ENCODE measurements at regions not wholly inside any gene's neighbourhood (a gene's known extent, or its start where the extent isn't known, plus 50 kb on each side); places are given as distances from the start of the nearest gene placed in this dataset.
"Not testable (repeated sequence)": the region's sequence is repeated elsewhere in the genome, so short reads cannot be mapped to it uniquely, and the experiment has no call there.

DNA sequence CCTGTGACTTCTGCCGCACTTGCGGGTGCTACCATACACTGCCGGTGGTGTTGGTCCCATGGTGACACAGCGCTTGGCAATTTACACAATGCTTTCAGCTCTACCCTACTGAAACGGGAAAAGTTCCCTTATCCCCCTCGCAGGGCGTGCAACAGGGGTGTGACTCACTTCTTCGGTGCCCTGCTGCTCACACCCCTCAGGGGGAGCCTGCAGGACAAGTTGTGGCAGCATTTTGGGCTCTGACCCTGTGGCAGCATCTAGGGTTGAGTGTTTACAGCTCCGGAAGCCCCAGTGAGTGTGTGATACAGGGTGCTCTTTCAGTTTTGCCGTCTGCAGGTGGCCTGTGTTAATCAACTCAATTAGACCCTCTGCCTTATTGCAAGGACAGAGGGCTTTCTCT is 324.7 kb upstream of the RGMA start:
- no peak for DNase-seq

DNA sequence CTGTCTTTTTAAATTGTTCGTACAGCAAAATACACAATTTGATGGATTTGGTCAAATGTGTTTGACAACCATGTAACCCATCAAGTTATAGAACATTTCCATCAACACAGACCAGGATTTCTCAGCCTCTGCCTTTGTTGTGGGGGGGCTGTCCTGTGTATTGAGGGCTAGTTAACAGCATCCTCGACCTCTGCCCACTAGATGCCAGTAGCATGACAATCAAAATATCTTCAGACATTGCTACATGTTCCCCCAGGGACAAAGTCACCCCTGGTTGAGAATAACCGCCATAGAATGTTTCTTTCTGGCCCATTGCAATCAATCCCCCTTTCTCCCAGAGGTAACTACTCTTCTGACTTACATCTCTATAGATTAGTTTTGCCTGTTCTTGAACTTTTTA is 310.1 kb upstream of the RGMA start:
- DNase-seq: no peak

DNA sequence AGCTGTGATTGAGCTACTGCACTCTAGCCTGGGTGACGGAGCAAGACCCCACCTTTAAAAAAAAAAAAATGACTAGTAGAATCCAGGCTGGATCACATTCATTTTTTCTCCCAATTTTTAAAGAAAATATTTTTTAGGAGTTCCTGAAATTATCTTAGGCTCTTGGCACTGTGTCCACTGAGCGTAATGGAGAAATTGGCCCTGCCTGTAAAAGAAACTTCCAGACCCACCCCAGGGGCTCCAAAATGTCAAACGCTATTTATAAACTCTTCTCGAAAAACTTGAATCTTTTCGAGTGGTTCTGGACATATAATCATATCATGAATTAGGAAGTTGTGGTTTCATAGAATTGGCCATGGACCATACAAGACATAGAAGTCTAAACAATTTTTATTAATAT is 300.2 kb upstream of the RGMA start:
- no peak for DNase-seq

DNA sequence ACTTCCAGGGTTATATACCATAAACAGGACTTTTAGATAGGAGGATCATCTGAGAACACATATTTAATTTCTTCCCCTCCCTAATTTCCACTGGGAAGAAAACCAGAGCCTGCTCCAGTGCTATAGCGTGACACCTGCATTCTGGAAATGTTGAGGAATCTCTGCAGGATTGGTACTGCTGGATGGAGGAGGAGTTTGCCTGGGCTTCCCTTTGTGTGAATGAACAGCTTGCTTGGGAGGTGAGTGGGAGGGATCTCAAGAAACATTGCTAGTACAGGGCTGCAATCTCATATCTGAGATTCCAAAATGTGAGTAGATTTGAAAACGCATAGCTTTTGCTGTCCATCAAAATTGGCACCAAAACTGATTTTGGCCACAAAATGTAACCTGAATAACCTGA is 295.9 kb upstream of the RGMA start:
- DNase-seq: no peak

DNA sequence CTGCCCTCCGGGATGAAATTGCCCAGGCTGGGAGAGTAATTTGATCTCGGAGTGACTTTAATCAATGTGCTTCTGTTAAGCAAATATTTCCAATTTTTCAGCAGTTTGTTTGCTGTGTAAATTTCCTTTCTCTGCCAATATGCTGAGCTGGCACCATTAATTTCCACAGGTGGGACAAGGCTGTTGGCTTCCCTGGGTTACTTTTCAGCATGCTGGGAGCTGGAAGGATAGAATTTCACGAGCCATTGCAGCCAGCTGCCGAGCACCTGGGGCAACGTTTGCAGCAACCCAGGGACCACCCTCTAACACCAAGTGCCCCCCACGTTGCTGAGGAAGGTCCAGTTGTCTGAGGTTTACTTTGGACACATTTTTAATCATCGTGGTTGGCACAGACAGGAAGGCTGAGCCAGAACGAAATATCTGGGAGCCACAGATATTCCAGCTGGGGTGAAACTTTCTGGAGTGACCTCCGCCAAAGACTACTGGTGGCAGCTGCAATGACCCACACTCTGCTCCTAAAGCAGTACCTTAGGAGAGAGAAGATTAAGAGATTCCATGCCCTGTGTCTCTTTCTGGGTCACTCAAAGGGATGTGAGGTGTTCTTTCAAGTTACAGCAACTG is 293.3 kb upstream of the RGMA start:
- DNase-seq: no peak

DNA sequence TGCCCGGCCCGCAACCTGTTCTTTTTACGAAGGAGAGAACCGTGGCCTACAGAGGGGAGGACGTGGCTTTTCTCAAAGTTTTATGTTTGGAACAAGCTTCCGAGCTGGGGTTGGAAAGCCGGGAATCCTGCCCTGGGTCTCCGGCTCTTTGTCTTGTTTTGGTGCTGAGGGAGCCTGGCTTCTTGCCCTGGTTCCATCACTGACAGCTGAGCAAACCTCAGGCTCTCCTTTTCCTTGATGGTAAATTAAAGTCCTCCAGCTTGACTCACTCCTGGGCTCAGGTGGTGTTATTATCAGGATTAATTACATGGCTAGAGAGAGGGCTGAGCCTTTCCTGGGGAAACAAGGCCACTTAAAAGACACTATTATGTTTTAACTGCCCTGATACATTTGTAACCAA is 289.5 kb upstream of the RGMA start:
- no peak for DNase-seq

DNA sequence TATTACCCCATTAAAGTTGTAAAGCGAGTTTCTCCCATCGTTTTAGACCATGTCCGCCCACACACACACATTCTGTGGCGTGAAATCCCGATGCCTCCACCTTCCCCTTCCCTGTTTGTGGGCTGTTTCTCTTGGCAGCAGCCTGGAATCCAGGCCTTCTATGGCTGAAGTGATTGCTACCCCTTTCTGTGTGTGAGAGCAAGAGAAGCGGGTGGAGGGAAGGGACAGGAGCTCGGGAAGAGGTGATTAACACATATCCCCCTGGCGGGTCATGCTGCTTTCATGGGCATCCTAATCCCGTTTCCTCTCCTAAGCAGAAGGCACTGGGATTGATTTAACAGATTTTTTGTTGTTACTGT is 283.8 kb upstream of the RGMA start:
- no peak for DNase-seq

DNA sequence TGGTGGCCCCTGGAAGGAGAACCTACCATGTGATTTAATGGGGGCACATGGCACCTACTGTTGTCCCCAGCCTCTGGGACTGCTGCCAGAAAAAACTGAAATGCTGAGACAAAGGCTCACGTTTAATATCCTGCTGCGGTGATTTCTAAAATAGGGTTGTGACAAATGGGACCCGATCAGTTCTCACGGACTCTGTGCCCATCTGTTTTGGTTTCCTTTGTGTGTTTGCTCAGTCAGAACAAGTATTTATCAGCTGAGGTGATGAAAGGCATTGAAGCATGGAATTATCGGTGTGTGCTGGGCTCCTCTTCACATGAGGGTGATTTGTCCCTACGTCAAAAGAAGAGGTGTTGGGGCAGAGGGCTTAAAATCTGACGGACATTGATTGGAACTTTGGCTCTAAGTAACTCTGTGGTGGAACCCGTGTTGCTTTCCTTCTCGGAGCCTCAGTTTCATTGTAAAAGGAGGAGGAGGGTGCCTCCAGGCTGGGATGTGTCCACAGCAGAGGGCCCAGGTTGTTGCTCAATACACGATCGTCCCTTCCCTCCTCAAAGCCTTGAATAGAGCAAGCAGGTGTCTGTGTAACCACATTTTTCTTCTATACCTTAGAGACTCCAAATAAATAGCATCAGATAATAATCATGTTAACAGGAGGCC is 283.3 kb upstream of the RGMA start:
- no peak for DNase-seq

DNA sequence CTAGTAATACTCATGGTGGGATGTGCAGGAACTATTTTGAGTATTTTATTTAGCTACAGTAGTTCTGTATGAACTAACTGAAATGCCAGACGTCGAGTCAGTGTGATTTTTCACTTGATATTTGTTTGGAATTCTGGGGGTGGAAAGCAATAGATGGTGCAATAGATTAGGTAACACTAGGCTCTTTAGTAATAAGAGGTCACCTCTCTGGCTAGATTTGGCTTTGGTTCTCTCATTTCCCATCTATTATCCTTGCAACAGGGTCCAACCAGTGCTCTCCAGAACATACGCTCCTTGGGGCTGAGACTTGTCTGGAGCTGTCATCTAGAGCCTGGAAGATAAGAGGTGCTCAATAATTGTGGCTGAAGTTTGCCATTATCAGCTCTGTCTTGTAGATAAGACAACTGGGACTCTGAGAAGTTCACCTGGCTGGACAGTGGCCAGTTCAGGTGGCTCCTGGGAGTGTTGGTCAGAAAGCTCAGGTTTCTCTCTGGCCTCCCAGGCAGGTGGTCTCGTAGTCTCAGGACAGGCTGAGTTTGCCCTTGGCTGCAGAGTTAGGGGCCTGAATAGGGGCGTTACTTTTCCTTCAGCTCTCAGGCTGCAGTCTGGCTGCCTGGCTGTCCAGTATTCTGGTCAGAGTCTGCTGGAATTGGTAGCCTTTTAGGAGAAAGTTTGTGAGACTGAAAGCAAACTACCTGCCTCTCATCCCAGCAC is 277.5 kb upstream of the RGMA start:
- no peak for DNase-seq

DNA sequence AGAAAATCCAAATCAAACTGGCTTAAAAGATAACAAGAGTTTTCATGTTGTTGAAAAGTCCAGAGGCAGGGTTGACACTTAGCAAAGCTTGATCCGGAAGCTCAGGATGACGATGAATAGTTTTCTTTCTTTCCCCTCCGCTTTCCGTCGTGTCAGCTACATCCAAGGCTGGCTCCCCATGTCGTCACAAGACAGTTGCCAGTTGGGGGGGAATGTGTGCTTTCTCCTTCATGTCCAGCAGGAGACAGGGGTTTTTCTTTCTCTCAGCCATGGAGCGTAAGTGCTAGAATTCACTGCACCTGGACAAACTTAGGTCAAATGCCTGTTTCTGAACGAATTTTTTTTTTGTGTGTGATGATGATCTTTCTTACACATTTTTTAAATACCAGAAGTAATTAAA is 273.8 kb upstream of the RGMA start:
- no peak for DNase-seq

DNA sequence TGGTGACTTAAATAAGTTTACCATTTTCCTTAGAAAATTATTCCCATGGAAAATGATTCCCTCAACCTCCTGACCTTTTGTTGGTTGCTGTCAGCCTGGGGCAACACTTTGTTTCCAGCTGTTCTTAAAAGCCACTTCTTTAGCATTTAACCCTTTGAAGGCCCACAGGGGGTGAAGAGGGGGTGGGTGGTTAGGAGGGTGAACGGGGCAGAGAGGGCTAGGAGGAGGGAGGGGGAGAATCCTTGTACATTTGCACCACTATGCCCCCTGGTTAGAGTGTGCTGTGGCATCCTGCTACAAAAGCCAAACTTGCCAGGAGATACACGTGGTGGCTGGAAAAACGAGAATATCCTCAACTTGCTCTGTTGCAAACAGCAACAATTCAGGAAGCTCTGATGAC is 273.2 kb upstream of the RGMA start:
- DNase-seq: no peak

DNA sequence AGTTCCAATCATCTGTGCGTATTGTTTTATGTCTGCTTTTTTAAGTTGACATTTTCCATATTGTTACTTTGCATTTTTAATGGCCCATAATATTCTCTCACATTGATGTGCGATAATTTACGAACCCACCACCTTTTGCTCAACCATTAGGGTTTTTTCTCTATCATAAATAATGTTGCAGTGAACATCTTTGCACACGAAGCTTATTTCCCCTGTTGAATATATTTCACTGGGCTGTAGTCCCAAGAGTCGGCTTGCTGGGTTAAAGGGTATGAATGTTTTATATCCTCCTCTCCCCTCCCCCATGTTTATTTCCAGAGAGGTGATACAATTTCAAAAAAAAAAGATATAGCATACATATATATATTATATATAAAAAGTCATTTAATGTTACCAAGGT is 272.7 kb upstream of the RGMA start:
- DNase-seq: no peak

DNA sequence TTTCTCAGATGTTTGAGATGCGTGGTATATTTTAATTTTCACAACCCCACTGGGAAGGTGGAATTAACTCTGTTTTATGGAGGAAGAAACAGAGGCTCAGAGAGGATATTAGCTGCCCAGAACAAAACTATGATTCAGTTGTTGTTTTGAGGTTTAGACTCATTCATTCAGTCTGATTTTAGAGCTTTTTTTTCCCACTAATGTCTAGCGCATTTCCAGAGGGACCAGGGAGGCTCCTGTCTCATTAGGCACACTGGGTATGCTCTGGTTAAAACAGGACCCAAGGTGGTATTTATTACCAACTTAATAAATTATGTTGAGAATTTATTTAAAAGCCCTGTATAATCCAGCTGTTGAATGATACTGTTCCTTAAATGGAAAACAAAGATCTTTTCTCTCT is 272.0 kb upstream of the RGMA start:
- DNase-seq: no peak

DNA sequence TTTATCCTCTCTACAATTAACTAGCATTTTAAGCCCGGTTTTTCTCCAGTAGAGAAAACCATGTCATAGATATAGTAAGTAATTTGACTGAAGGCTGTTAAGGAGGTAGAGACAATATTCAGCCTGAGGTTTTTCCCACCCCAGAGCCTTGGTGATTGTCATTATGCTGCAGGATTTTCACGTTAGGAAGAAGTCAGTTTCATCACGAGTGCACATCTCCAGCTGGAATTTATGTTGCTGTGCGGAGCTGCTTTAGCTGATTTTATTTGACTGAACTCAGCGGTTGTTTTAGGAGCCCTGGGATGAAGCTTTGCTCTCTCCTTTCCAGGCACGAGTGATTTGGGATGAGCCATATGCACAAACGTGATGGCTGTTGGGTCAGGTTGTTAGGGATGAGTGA is 271.3 kb upstream of the RGMA start:
- DNase-seq: no peak

DNA sequence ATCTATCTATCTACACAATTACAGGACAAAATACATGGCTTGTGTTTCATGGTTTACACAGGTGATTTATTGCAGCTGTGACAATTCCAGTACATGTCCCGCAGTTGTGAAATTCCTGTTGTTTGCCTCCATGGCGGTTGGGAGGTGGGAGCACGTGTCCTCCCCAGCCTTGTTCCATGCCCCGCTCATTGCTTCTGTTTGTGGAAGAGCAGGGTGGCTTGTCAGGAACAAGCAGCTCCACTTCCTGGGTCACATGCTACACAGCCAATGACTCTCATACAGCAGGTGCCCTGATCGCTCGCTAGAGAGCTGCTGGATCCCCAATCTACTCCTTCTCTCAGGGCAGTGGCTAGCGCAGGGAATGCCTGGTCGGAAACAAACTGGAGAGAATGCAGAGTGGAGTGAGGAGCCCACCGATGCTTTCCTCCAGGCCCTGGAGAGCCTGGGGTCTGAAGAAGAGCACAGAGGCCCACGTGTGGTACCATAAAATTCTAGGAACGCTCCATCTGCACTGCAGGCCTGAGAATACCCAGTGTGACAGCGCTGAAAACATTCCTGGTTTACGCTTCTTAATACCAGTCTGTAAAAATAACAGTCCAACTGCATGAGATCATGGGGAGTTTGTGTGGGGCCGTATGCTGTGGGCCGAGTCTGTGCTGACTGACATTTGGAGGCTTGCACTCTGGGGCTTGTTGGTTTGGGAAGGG is 270.6 kb upstream of the RGMA start:
- no peak for DNase-seq

DNA sequence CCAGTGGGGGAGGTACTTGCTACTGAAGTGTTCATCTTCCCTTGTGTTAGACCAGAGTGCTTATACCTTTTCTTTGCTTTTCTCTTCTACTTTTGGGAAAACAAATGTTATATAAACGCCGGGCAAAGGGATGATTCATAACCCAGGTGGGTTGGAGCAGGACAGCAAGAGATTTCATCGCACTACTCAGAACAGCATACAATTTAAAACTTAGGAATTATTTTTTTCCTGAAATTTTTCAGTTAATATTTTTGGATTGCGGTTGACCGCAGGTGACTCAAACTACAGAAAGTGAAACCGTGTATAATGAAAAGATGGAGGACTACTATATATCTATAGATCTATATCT is 270.0 kb upstream of the RGMA start:
- DNase-seq: no peak

DNA sequence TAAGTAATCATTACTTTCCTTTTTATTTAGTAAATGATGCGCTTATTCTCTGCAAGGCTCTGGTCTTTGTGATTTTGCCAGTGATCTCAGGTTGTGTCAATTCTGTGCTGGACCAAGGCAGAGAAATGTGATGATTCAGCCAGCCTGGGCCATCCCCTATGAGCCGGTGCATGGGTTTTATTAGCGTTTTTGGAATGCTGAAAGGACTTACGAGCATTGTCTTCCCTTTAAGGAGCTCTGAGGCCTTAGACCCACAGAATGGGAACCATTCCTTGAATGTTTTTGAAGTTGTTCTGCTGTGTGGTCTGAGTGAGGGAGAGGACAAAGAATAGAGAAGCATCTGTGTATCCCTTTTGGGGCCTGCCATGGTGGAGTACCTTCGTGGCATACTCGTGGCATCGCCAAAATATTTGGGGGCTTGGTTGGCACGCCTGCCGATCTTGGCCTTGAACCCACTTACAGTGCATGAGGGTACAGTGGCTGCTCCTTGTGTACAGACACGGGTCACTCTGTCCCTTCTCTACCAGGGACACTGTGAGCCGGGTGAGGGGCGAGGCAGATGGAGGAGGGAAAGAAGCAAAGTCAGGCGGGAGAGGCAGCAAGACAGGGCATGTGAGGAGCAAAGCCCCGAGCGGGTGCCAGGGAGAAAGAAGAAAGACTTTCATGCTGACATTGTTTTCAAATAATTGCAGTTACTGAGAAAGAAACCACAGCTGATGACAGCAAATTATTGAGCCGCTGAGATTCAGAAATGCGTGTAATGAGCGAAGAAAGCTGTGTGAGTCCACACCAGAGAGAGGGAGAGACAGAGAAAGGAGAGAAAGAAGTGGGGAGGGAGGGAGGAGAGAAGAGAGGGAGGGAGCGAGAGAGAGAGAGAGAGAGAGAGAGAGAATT is 269.4 kb upstream of the RGMA start:
- DNase-seq: no peak

DNA sequence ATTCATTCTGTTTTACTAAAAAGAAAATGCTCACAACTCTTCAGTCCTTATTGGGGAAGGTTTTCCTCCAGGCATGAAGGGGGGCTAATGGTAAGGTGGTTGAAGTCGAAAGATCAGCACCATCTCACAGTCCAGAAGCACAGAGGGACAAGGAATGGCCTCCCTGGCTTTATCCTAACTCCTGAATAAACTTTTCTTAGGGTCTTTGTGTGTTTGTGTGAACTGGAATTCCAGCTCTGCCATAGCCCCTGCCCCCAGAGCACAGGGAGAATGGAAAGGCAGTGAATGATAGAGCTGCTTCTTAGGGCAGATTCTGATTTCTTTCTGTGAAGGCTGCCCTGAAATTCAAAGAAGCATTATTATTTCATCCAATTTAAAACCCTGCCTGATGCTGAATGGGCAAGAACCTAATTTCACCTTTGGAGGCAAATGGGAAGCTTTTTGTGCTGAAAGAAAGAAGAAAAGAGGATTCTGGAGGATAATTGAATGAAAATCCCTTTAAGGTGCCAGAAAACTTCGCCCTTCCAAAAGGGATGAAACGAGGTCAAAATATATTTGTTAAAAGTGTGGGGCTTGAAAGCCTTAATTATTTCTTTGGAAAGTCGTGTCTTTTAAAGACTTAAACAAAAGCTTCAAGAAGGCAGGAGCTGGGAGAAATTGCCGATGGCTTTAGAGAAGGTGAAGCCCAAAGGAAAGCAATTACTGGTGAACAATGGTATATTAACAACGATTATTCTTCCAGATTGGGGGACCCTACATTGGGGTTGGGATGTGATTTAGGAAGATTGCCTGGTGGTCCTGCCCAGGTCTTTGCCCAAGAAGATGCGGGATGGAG is 259.9 kb upstream of the RGMA start:
- no peak for DNase-seq

DNA sequence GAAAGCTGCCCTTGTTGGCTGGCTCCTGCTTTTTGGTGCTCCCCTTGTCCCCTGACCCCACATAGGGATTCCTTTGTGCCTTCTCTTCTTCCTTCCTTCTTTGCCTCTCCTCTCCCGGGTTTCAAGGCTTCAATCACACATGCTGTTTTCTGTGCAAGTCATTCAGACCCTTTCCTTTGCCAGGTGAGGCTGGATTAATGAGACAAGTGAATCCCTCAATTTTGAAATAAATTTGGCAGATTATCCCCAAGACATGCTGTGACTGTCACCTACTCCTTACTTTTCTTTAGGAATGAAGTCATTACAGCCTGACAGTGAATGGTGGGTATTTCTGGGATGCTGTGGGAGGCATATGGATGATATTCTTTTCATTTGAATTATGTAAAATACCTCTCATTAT is 259.0 kb upstream of the RGMA start:
- DNase-seq: no peak

DNA sequence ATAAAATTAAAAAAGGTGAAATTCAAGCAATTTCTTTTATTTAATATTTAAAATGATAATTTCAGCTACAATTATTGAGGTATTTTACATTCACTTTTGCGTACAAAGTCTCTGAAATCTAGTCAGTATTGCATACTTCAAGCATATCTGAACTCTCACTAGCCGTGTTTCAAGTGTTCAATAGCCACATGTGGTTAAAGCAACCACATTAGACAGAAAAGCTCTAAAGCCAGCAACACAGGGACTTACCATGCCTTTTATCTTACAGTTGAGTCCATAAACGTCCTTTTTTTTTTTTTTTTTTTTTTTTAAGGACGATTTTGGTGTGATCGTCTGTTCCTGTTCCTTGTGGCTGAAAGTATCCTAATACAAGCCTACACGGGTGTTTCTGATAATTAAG is 257.0 kb upstream of the RGMA start:
- no peak for DNase-seq

DNA sequence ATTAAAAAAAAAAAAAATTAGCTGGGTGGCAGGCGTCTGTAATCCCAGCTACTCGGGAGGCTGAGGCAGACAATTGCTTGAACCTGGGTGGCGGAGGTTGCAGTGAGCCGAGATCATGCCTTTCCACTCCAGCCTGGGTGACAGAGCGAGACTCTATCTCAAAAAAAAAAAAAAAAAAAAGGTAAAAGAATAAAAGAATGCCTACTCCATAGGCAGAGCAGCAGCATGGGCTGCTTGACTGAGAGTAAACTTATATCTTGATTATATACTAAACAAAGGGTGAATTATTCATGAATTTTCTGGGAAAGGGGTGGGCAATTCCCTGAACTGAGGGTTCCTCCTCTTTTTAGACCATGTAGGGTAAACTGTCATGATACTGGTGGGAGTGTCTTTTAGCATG is 254.4 kb upstream of the RGMA start:
- DNase-seq: not testable (repeated sequence)

DNA sequence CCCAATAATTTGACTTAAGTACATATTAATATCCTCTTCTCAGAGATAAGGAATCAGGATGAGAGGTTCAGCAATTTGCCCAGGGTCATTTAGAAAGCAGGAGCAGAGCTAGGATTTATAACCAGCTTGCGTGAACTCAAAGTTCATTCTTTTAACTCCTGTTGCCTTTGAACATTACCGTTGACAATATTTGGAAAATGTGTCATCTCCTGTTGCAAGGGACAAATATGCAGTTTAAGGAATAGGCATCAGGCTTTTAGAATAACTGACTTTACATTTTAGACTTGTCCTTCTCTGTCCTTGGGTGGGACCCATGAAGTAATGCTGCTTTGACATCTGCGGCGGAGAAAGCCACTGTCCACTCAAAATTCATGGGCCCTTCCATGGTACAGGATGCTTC is 252.2 kb upstream of the RGMA start:
- no peak for DNase-seq
